CD14-positive monocyte (primary cell): ENCODE measurements at regions not wholly inside any gene's neighbourhood (a gene's known extent, or its start where the extent isn't known, plus 50 kb on each side); places are given as distances from the start of the nearest gene placed in this dataset.

Experiments
- DNase-seq, 3 donors: peaks; one replicate each; pipeline ENCODE4 v3.0.0-alpha.2; 2011 to 2022
- H2AFZ ChIP-seq: 2 replicates; pipeline ENCODE4 v1.6.0; 2012; ENCODE audit warnings: mild to moderate bottlenecking, low read depth, low read length, inconsistent platforms; ENCODE audit not compliant: insufficient read depth, poor library complexity, severe bottlenecking
- H3K27ac ChIP-seq, 2 donors: 1 replicate in 1 of 2; 2 replicates in 1 of 2; pipeline ENCODE4 v1.5.1; 2012 to 2013; ENCODE audit warnings: low read length in 2 of 2, control low read depth in 1 of 2, inconsistent platforms in 1 of 2, low read depth in 1 of 2, mild to moderate bottlenecking in 1 of 2
- H3K27me3 ChIP-seq, 2 donors: one replicate each; pipeline versions ENCODE4 v1.6.0 to v1.6.1; 2011 to 2013; ENCODE audit warnings: low read length in 2 of 2; ENCODE audit not compliant: control insufficient read depth in 2 of 2, insufficient read depth in 2 of 2
- H3K36me3 ChIP-seq, 2 donors: replicated peaks in 1 of 2; 1 replicate in 1 of 2; 2 replicates in 1 of 2; pipeline versions ENCODE4 v1.5.1 to v1.6.1; 2012 to 2013; ENCODE audit warnings: low read length in 2 of 2, control low read depth in 1 of 2, inconsistent platforms in 1 of 2, mild to moderate bottlenecking in 1 of 2; ENCODE audit not compliant: insufficient read depth in 2 of 2, control insufficient read depth in 1 of 2
- H3K4me1 ChIP-seq, 2 donors: 1 replicate in 1 of 2; 2 replicates in 1 of 2; pipeline versions ENCODE4 v1.5.1 to v1.6.1; 2012 to 2013; ENCODE audit warnings: low read length in 2 of 2, control low read depth in 1 of 2, inconsistent platforms in 1 of 2, mild to moderate bottlenecking in 1 of 2, moderate library complexity in 1 of 2; ENCODE audit not compliant: insufficient read depth in 2 of 2, control insufficient read depth in 1 of 2
- H3K4me2 ChIP-seq: replicated peaks from 2 replicates; pipeline ENCODE3; 2012; ENCODE audit warnings: low read length, moderate library complexity, mild to moderate bottlenecking; ENCODE audit not compliant: poor library complexity, severe bottlenecking; ENCODE audit errors: extremely low read depth
- H3K4me3 ChIP-seq, 3 experiments: fragments of 200-600 bp in 1 of 3; sonication (generic) in 1 of 3; replicated peaks in 1 of 3; 1 replicate in 2 of 3; 2 replicates in 1 of 3; pipeline ENCODE4 v1.5.1; 2011 to 2013; ENCODE audit warnings: low read length in 3 of 3, mild to moderate bottlenecking in 3 of 3, control low read depth in 2 of 3, low read depth in 2 of 3, inconsistent platforms in 1 of 3, moderate library complexity in 1 of 3
- H3K79me2 ChIP-seq: 2 replicates; pipeline ENCODE4 v1.6.0; 2012; ENCODE audit warnings: mild to moderate bottlenecking, control low read depth, inconsistent platforms, low read length, moderate library complexity; ENCODE audit not compliant: insufficient read depth
- H3K9ac ChIP-seq: 2 replicates; pipeline ENCODE4 v1.6.0; 2017; ENCODE audit warnings: low read length, mild to moderate bottlenecking; ENCODE audit not compliant: insufficient read depth, poor library complexity, severe bottlenecking
- H3K9me3 ChIP-seq, 2 donors: replicated peaks in 1 of 2; 1 replicate in 1 of 2; 2 replicates in 1 of 2; pipeline versions ENCODE4 v1.5.1 to v1.6.1; 2012 to 2013; ENCODE audit warnings: low read length in 2 of 2, control low read depth in 1 of 2; ENCODE audit not compliant: control insufficient read depth in 1 of 2, insufficient read depth in 1 of 2
- H4K20me1 ChIP-seq: 2 replicates; pipeline ENCODE4 v1.6.0; 2012; ENCODE audit warnings: mild to moderate bottlenecking, low read length, control low read depth, moderate library complexity; ENCODE audit not compliant: insufficient read depth
- H3K27ac Mint-ChIP-seq, 7 donors: one replicate each; pipeline ENCODE4 v1.8.0; 2020; ENCODE audit warnings: mild to moderate bottlenecking in 7 of 7, mixed read lengths in 7 of 7, moderate library complexity in 6 of 7, inconsistent platforms in 2 of 7
- H3K27me3 Mint-ChIP-seq, 3 donors: one replicate each; pipeline ENCODE4 v1.8.0; 2021 to 2022; ENCODE audit warnings: low read depth in 3 of 3, mild to moderate bottlenecking in 3 of 3, mixed read lengths in 3 of 3, moderate library complexity in 3 of 3, inconsistent platforms in 1 of 3
- H3K36me3 Mint-ChIP-seq, 2 donors: one replicate each; pipeline ENCODE4 v1.8.0; 2020; ENCODE audit warnings: mixed read lengths in 2 of 2, inconsistent platforms in 1 of 2, mild to moderate bottlenecking in 1 of 2
- H3K4me1 Mint-ChIP-seq: one replicate; pipeline ENCODE4 v1.8.0; 2020; ENCODE audit warnings: mild to moderate bottlenecking, mixed read lengths
- H3K4me3 Mint-ChIP-seq, 2 donors: one replicate each; pipeline ENCODE4 v1.8.0; 2020; ENCODE audit warnings: mild to moderate bottlenecking in 2 of 2, mixed read lengths in 2 of 2, moderate library complexity in 1 of 2
- H3K9me3 Mint-ChIP-seq, 7 donors: one replicate each; pipeline ENCODE4 v1.8.0; 2020 to 2022; ENCODE audit warnings: mixed read lengths in 7 of 7, mild to moderate bottlenecking in 6 of 7, moderate library complexity in 6 of 7, inconsistent platforms in 2 of 7
- CTCF ChIP-seq: fragments of 200-600 bp; IDR thresholded peaks from one replicate; pipeline ENCODE4 v1.8.0; 2022; ENCODE audit warnings: antibody characterized with exemption, mild to moderate bottlenecking
- WGBS: methylation state at CpG from one replicate; pipeline ENCODE4 v1.1.5; 2013; ENCODE audit warnings: missing lambda C conversion rate; ENCODE audit not compliant: insufficient coverage; 5-methylcytosine and 5-hydroxymethylcytosine counted together
- intact Hi-C, 2 donors: fragments of 100-400 bp; cut with micrococcal nuclease; formaldehyde crosslinking; loops; one replicate each; pipeline versions ENCODE4 v1.15.0 to v1.15.1; 2023

DNA sequence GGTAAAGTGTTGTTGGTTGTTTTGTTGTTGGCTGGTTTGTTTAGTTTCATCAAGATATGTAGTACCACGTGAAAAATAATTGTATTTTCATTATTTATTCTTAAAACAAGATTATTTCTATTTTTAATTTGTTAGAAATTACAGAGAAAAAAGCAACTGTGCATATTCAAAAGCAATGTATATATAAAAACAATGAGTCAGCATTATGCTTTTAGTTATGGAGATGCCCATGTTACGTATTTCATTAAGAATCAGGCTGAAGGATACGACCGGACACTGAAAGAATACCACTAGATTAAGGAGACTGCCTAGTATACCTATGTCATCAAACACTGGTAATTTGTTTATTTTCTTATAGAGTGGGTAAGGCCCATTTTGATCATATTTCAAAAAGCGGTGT, 1188.4 kb upstream of the NXPH2 start:
- Mint-ChIP-seq H3K4me1 (no peaks in the 10 kb centered on the region), H3K9me3 (peaks cover 0 to 16% (median 5%) of the 10 kb centered on the region in 7 donors), H3K27ac (no peak overlapping the region), H3K36me3 (no peaks in the 10 kb centered on the region), H3K27me3 (peaks cover 0 to 2% (median 0%) of the 10 kb centered on the region in 3 donors), H3K4me3 (no peak overlapping the region)
- no peak overlapping the region for H3K9ac ChIP-seq
- no CpG with 5 or more reads among the region's 5 CpGs for WGBS
- intact Hi-C loops = no loop called here
- no peak overlapping the region for H3K4me2 ChIP-seq
- no peaks in the 10 kb centered on the region for H3K79me2 ChIP-seq
- no peak for DNase-seq
- H3K9me3 ChIP-seq = peaks cover 21 to 22% of the 10 kb centered on the region in 2 donors
- no peaks in the 10 kb centered on the region for H4K20me1 ChIP-seq
- no peak overlapping the region for H2AFZ ChIP-seq
- no peak overlapping the region for H3K4me3 ChIP-seq
- TF ChIP-seq CTCF = no peak
- no peaks in the 10 kb centered on the region for H3K4me1 ChIP-seq
- H3K36me3 ChIP-seq = no peaks in the 10 kb centered on the region
- no peaks in the 10 kb centered on the region for H3K27me3 ChIP-seq
- no peak overlapping the region for H3K27ac ChIP-seq

DNA sequence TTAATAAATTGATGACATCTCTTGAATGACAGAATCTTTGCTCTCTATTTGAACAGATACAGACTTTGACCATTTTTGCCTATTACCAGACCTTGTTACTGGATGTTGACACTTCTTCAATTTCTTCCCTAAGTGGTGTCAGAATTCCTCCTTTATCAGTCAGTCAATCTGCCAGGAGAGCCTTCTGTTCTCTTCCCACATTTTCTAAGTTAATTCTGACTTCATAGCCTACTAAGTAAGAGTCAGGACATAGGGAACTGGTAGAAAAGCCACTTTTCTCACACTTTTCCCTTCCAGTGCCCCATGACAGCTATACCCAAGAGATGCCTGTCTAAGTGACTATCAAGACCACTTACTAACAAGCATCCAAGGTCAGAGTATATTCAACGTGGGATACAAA, 1187.5 kb upstream of the NXPH2 start:
- Histone ChIP-seq H3K9ac (no peak overlapping the region), H3K27me3 (no peaks in the 10 kb centered on the region), H2AFZ (no peak overlapping the region), H4K20me1 (no peaks in the 10 kb centered on the region), H3K4me3 (no peak overlapping the region), H3K4me1 (no peaks in the 10 kb centered on the region), H3K36me3 (no peaks in the 10 kb centered on the region), H3K4me2 (no peak overlapping the region), H3K27ac (no peak overlapping the region), H3K79me2 (no peaks in the 10 kb centered on the region), H3K9me3 (peaks cover 21 to 26% of the 10 kb centered on the region in 2 donors)
- no peaks in the 10 kb centered on the region for H3K4me1 Mint-ChIP-seq
- no peak for DNase-seq
- H3K27ac Mint-ChIP-seq = no peak overlapping the region
- no peaks in the 10 kb centered on the region for H3K27me3 Mint-ChIP-seq
- intact Hi-C loops = no loop called here
- TF ChIP-seq CTCF = no peak
- H3K4me3 Mint-ChIP-seq = no peak overlapping the region
- no CpG with 5 or more reads among the region's 1 CpG for WGBS
- H3K36me3 Mint-ChIP-seq = no peaks in the 10 kb centered on the region
- H3K9me3 Mint-ChIP-seq = peaks cover 0 to 16% (median 4%) of the 10 kb centered on the region in 7 donors
